MCF 10A (cell line): ENCODE measurements at regions not wholly inside any gene's neighbourhood (a gene's known extent, or its start where the extent isn't known, plus 50 kb on each side); places are given as distances from the start of the nearest gene placed in this dataset.

Experiments
- BruUV-seq: library from RNA; stranded (reverse); fragments of 400-500 nt; replicated peaks from 2 replicates; lab custom pipeline; 2021; lab: Mats Ljungman, UMichigan
- CTCF ChIA-PET: fragments of 300-600 bp; sonication (Branson Sonifier 250); formaldehyde crosslinking; extraction: SDS; loops from one replicate; lab custom pipeline; 2021; ENCODE audit warnings: antibody characterized with exemption, inconsistent platforms; lab: Yijun Ruan, JAX
- POLR2A ChIA-PET: fragments of 300-600, 350-650 bp; sonication (Branson Sonifier 250); formaldehyde crosslinking; extraction: SDS; loops from one replicate; lab custom pipeline; 2020; ENCODE audit warnings: antibody characterized with exemption, inconsistent platforms; lab: Yijun Ruan, JAX
- DNase-seq: peaks from one replicate; pipeline ENCODE4 v3.0.0-alpha.2; 2018; ENCODE audit not compliant: unreplicated experiment
- H3K27ac Mint-ChIP-seq: one replicate; pipeline ENCODE4 v1.8.0; 2022; ENCODE audit warnings: mild to moderate bottlenecking, low read depth, mixed read lengths; ENCODE audit not compliant: unreplicated experiment
- H3K27me3 Mint-ChIP-seq: one replicate; pipeline ENCODE4 v1.8.0; 2022; ENCODE audit warnings: mixed read lengths; ENCODE audit not compliant: insufficient read depth, unreplicated experiment
- H3K36me3 Mint-ChIP-seq: one replicate; pipeline ENCODE4 v1.8.0; 2022; ENCODE audit warnings: mild to moderate bottlenecking, moderate library complexity, mixed read lengths; ENCODE audit not compliant: insufficient read depth, unreplicated experiment
- H3K4me1 Mint-ChIP-seq: one replicate; pipeline ENCODE4 v1.8.0; 2022; ENCODE audit warnings: mixed read lengths; ENCODE audit not compliant: insufficient read depth, unreplicated experiment
- H3K4me3 Mint-ChIP-seq: one replicate; pipeline ENCODE4 v1.8.0; 2022; ENCODE audit warnings: mild to moderate bottlenecking, moderate library complexity, mixed read lengths; ENCODE audit not compliant: unreplicated experiment
- H3K9me3 Mint-ChIP-seq: one replicate; pipeline ENCODE4 v1.8.0; 2022; ENCODE audit warnings: mixed read lengths; ENCODE audit not compliant: unreplicated experiment
- CTCF ChIP-seq: fragments of 200-600 bp; IDR thresholded peaks from one replicate; pipeline ENCODE4 v1.8.0; 2022; ENCODE audit warnings: antibody characterized with exemption, mild to moderate bottlenecking; ENCODE audit not compliant: unreplicated experiment
- intact Hi-C: fragments of 100-400 bp; cut with micrococcal nuclease; formaldehyde crosslinking; loops from 2 replicates; pipeline ENCODE4 v1.14.1; 2022

GRCh38 chr16:77647726-77648125 lies 74.6 kb upstream of the NUDT7 start:
- BruUV-seq = no TSS peak
- H3K4me3 Mint-ChIP-seq = no peak overlapping the region
- H3K9me3 Mint-ChIP-seq = peaks cover 7% of the 10 kb centered on the region
- H3K27me3 Mint-ChIP-seq = peaks cover 34% of the 10 kb centered on the region
- TF ChIP-seq CTCF = no peak
- no peak overlapping the region for H3K27ac Mint-ChIP-seq
- H3K36me3 Mint-ChIP-seq = peaks cover 5% of the 10 kb centered on the region
- ChIA-PET CTCF (interaction anchor here (0.7 to 4.1 kb wide), 4 partner anchors 12 to 1682 kb away, joined by 3 to 22 read pairs (median 4); no protein-coding TSS in a partner anchor), POLR2A (interaction anchor here (1.2 kb wide), 1 partner anchor 8 kb away, joined by 3 read pairs; no protein-coding TSS in a partner anchor)
- no peaks in the 10 kb centered on the region for H3K4me1 Mint-ChIP-seq
- no peak for DNase-seq
- intact Hi-C loops = no loop called here

GRCh38 chr16:77650761-77651160 lies 71.6 kb upstream of the NUDT7 start:
- Mint-ChIP-seq H3K4me3 (no peak overlapping the region), H3K27ac (no peak overlapping the region), H3K36me3 (peaks cover 5% of the 10 kb centered on the region), H3K9me3 (no peaks in the 10 kb centered on the region), H3K4me1 (no peaks in the 10 kb centered on the region), H3K27me3 (peaks cover 54% of the 10 kb centered on the region)
- BruUV-seq = no TSS peak
- TF ChIP-seq CTCF = no peak
- POLR2A ChIA-PET = no interaction called here
- intact Hi-C loops = no loop called here
- DNase-seq = no peak
- CTCF ChIA-PET = interaction anchor here (1.6 to 2.9 kb wide), 3 partner anchors 9 to 414 kb away, joined by 5 to 9 read pairs (median 6); no protein-coding TSS in a partner anchor

GRCh38 chr16:77652399-77652798 lies 69.9 kb upstream of the NUDT7 start:
- Mint-ChIP-seq H3K4me3 (no peak overlapping the region), H3K36me3 (no peaks in the 10 kb centered on the region), H3K27ac (no peak overlapping the region), H3K27me3 (peaks cover 70% of the 10 kb centered on the region), H3K4me1 (no peaks in the 10 kb centered on the region), H3K9me3 (no peaks in the 10 kb centered on the region)
- no peak for TF ChIP-seq CTCF
- peak; percentile 22 for DNase-seq
- intact Hi-C loops = no loop called here
- CTCF ChIA-PET = no interaction called here
- POLR2A ChIA-PET = no interaction called here
- BruUV-seq = no TSS peak

GRCh38 chr16:77657016-77657415 lies 65.3 kb upstream of the NUDT7 start:
- peak; percentile 49 for DNase-seq
- peaks cover 86% of the 10 kb centered on the region for H3K27me3 Mint-ChIP-seq
- ChIA-PET CTCF (interaction anchor here (1.2 to 7.1 kb wide), 3 partner anchors 59 to 443 kb away, joined by 3 to 61 read pairs (median 29); no protein-coding TSS in a partner anchor), POLR2A (no interaction called here)
- no peaks in the 10 kb centered on the region for H3K9me3 Mint-ChIP-seq
- no peak overlapping the region for H3K4me3 Mint-ChIP-seq
- H3K27ac Mint-ChIP-seq = no peak overlapping the region
- TF ChIP-seq CTCF = no peak
- intact Hi-C loops = no loop called here
- H3K36me3 Mint-ChIP-seq = no peaks in the 10 kb centered on the region
- H3K4me1 Mint-ChIP-seq = peaks cover 4% of the 10 kb centered on the region
- no TSS peak for BruUV-seq
